ENCODE measurements at regions not wholly inside any gene's neighbourhood (a gene's known extent, or its start where the extent isn't known, plus 50 kb on each side); places are given as distances from the start of the nearest gene placed in this dataset.

DNA sequence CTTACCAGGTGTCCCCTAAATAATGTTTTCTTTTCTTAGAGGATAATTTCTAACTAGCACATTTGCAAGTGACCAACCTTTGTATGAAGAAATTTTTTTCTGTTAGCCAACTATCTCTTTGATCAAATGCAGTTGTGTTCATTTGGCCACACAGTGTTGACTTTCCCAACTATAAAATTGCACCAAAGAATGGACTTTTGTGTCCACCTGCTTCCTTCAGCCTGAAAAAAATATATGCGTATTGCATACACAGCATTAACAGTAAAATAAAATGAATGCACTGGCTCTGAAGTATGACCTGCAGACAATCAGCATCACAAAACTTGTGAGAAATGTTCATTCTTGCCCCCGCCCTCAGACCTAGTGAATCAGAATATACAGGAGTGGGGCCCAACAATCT is 342.0 kb downstream of the SEC23A start:
- no peak for DNase-seq

DNA sequence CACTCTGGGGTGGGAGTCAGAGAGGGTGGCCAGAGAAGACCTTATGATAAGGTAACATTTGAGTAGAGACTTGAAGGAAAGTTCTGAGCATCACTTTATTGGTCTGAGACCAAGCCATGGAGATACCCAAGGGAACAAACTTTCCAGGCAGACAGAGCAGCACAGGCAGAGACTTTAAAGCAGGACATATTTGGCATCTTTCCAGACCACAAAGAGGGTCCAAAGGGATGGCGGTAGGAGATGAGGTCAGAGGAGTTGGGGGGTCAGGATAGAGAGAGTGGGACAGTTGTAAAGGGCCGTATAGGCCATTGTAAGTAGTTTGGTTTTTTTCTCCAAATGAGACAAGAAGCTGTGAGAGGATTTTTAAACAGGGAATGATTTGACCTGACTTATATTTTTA is 344.4 kb downstream of the SEC23A start:
- no peak for DNase-seq

GRCh38 chr14:38755036-38755435 is 348.0 kb downstream of the SEC23A start:
- no peak for DNase-seq

DNA sequence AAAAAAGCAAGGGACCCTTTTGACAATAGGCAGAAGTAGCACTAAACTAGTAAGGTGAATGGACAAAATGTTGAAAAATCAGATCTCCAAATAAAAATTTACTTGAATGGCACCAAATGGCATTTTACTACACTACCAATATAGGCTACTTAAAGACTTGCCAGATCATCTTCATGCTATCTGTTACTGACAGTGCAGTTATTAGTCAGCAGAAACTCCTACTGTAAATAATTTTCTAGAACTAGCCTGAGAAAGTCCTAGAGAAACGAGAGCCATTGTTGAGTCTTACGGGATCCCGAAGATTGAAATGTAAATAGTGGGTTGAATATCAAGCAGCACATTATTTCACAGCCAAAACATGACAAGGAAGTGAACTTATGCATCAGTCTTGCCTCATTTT is 350.3 kb downstream of the SEC23A start:
- no peak for DNase-seq

- no peak for DNase-seq
These were observed 350.7 kb downstream of the SEC23A start for GRCh38 chr14:38752341-38752740.

GRCh38 chr14:38751459-38751858 is 351.6 kb downstream of the SEC23A start:
- no peak for DNase-seq

DNA sequence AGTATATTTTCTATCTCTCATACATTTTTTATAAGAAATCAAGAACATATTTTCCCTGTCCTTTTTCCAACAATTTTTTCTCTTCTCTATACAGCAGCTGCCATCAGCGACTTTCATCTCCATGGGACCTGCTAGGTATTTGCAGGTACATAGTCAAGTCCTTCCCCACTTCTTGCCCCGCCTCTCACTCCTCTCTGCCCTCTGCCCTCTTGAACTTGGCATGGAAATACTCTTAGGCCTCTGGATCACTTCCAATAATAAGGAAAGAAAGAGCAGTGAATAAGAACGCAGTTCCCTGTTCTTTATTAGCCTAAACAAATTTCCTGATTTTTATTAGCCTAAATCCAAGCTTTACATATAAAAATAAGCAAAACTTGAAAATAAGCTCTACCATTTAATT is 353.1 kb downstream of the SEC23A start:
- no peak for DNase-seq

GRCh38 chr14:38745861-38746260 is 357.2 kb downstream of the SEC23A start:
- no peak for DNase-seq

- DNase-seq: no peak
These were observed 359.0 kb downstream of the SEC23A start for GRCh38 chr14:38743966-38744584.

DNA sequence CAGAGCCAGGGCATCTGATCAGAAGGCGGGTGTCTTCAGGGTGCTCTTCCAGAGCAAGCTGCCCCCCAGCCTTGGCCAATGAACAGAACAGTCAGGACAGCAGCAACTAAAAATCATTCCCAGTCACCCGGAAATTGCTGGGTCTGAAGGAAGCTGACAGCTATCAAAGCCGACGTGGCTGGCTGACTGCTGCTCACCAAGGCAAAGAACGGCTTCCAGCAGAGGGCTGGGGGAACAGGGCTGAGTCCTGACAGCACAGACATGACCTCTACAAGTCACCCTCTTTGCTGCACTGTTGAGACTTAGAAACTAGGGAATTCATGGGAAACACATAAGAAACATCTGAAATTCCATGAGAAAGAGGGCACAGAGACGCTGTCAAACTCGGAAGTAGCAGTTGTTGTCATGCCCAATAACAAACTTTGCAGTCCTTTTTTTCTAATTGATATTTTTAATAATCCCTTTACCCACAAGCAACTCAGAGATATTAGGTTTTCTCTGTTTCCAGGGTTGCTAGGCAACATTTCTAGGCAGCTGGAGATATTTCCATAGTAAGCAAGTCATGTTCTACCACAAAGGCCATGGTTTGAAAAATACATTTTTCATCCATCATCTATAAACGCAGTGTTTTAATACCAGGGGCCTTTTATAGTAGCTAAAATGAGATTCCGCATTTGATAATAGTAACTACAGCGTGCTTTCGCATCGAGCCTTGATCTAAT is 365.2 kb downstream of the SEC23A start:
- DNase-seq: no peak

DNA sequence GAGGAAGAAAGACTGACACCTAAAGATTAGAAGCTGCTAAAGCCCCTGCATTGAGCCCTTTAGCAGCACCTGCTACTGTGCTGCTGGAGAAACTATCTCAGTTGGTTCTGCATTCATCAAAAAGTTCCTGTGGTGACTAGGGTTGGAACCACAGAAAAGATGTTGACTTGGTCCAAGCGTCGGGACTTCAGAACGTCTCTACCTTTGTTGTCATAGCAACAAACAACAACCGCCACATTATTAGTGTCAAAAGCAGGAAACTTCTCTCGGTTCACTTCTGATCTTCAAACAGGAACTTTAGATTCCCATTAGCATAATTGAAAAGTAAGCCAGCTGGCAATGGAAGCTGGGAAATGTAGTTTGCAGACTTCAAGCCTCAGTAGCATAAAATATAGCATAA is 368.0 kb downstream of the SEC23A start:
- DNase-seq: no peak

- no peak for DNase-seq
These were observed 371.1 kb downstream of the SEC23A start for GRCh38 chr14:38731962-38732361.

- DNase-seq: no peak
These were observed 372.6 kb downstream of the SEC23A start for GRCh38 chr14:38730420-38730819.

DNA sequence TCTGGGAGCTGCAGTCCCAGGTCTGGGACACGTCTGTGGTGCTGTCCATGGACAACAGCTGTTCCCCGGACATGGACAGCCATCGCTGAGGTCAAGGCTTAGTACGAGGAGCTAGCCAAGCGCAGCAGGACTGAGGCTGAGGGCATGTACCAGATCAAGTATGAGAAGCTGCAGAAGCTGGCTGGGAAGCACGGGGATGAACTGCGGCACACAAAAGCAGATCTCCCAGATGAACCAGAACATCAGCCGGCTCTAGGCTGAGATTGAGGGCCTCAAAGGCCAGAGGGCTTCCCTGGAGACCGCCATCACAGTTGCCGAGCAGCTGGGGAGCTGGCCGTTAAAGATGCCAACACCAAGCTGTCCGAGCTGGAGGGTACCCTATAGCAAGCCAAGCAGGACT is 375.3 kb downstream of the SEC23A start:
- no peak for DNase-seq

- no peak for DNase-seq
These were observed 378.4 kb downstream of the SEC23A start for GRCh38 chr14:38724621-38725020.

DNA sequence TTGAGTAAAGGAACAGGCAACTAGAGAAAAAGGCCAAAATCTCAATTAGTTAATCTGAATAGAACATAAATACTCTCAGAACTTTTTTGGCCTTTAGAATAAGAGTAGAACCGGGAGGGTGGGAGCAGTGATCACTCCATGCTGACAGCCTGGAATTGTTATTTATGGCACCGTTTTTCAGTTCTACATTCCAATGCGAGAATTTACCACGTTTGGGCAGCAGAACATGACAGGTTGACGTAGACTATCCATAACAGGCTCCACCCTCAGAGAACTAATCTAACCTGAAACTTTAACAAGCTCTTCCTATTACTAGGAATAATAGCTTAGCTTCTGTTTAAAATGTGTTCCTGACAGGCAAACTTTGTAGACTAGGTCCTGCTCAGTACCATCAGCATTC is 379.1 kb downstream of the SEC23A start:
- no peak for DNase-seq

DNA sequence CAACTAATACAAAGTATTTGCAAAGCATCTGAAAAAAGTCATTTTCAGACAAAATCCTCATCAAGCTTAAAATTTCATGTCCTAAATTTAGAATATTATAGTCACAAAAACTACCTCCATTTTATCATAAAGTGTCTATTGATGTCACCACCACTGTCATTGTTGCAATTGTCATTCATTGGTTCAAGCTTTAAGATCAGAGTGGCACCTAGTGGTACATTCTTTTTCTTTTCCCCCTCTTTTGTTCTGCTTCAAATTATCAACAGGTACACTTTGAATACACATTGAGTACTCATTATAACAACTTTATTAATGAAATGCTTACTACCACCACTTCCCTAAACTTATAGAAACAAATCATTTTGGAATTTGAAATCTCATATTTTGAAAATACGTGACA is 379.8 kb downstream of the SEC23A start:
- no peak for DNase-seq

GRCh38 chr14:38721822-38722431 is 381.1 kb downstream of the SEC23A start:
- DNase-seq: no peak

DNA sequence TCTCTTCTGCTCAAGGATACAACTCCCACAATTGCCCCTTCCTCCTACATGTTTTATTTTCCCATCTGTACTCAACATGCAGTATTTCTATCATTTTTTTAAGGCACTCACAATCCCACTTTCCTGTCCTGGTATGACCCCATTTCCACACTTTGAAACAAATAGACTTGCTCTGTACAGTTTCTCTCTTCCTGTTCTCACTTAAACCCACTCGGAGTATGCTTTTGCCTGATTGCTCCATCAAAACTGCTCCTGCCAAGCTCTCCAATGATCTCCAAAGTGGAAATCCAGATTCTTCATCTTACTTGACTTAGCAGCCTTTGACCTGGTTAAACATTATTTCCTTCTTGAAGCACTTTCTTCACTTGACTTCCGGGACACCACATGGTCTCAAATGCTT is 384.5 kb downstream of the SEC23A start:
- no peak for DNase-seq

DNA sequence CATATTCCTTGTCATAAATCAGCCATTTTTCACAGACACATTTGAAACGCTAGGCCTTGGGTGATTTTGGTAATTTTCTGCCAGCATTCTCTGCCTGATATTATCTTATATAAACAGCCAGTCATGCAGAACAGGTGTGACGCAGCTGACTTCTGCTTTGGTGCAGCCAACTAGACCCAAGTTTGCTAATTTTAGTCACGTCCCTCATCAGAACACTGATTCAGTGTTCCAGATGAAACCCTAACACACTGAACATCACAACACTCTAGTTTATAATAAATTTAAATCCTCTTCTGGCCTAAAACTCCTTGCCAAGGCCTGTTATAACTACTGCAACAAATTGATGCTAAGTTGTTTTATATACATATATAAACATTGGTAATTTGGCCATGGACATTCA is 386.1 kb downstream of the SEC23A start:
- DNase-seq: no peak

- DNase-seq: no peak
These were observed 392.2 kb downstream of the SEC23A start for GRCh38 chr14:38710881-38711280.

- DNase-seq: no peak
These were observed 392.8 kb downstream of the SEC23A start for GRCh38 chr14:38710196-38710595.

DNA sequence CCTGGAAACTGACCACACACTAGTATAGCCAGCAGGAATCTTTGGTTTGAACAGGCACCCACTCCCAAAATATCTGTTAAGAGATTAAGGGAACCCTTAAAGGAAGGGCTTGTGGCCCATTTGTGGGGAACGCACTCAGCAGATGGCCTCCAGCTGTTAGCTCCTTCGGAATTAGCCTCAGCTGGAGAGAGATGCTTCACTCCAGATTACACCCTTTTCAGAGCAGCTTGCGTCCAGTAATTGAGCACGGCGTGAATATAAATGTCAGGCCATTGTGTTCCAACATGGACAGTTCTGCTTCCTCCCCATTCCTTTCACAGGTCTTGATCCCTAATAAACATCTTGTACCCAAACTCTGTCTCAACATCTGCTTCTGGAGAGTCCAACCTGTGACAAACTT is 397.8 kb downstream of the SEC23A start:
- DNase-seq: no peak

- DNase-seq: no peak
These were observed 398.8 kb downstream of the SEC23A start for GRCh38 chr14:38704220-38704619.

DNA sequence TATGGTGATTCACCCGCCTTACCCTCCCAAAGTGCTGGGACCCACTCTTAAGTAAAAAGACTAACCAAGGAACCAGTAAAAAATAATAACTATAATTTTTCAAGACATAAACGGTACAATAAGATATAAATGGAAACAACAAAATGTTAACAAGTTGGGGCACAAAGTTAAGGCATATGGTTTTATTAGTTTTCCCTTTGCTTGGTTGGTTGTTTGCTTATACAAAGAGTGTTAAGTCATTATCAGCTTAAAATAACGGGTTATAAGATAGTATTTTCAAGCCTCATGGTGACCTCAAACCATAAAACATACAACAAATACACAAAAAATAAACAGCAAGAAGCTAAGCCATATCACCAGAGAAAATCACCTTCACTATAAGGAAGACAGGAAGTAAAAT is 406.1 kb downstream of the SEC23A start:
- DNase-seq: no peak

Data from stimulated activated CD4-positive, alpha-beta T cell treated with anti-CD3 and anti-CD28 coated beads, Interleukin-4, amount 100 ng/mL, for 1 hour (primary cell).